H1 (cell line): ENCODE measurements at regions not wholly inside any gene's neighbourhood (a gene's known extent, or its start where the extent isn't known, plus 50 kb on each side); places are given as distances from the start of the nearest gene placed in this dataset.

ENCODE experiments used
- BCL11A ChIP-seq, 2 experiments: IDR thresholded peaks; one replicate each; pipeline ENCODE4 v1.6.1; 2011; ENCODE audit warnings: low read depth in 2 of 2, low read length in 2 of 2, mild to moderate bottlenecking in 2 of 2
- E2F6 ChIP-seq: IDR thresholded peaks from 2 replicates; pipeline ENCODE4 v1.6.1; 2012; ENCODE audit warnings: inconsistent platforms
- JUND ChIP-seq: IDR thresholded peaks from 2 replicates; pipeline ENCODE4 v1.6.1; 2011; ENCODE audit warnings: mild to moderate bottlenecking, improper control_type of control experiment, low read length
- TEAD4 ChIP-seq: IDR thresholded peaks from 2 replicates; pipeline ENCODE4 v1.6.1; 2012; ENCODE audit warnings: low read depth, low read length, inconsistent platforms, mixed read lengths
- ZNF274 ChIP-seq: IDR thresholded peaks from 2 replicates; pipeline ENCODE4 v1.7.0; 2012; ENCODE audit warnings: low read length, borderline replicate concordance; ENCODE audit errors: extremely low read depth
- TF ChIP-seq, protein P1 (sequence below), 3 experiments: IDR thresholded peaks; 1 replicate in 2 of 3; 2 replicates in 1 of 3; pipeline versions ENCODE4 v1.5.1 to v1.6.1; 2011; ENCODE audit warnings: low read length in 3 of 3, mild to moderate bottlenecking in 3 of 3, inconsistent platforms in 2 of 3, low read depth in 1 of 3, moderate library complexity in 1 of 3; ENCODE audit not compliant: insufficient read depth in 1 of 3; ENCODE audit errors: control extremely low read depth in 1 of 3

DNA sequence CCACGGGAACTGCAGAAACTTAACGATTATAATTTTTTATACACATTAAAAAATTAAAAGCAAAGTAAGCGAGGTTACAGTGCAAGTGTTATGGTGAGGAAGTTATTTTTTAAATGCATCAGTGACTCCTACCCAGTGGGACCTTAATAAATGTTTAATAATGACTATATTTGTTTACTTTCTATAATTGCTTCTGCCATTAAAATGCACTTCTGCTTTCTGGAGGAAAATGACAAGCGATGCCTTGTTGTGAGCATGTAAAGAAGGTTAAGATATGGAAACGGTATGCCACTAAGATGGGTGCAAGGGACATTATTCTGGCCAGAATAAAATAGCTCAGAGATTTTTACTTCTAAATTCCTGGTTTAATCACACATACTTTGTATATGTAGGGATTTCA, 252.1 kb downstream of the CDH11 start (continued):
- TF ChIP-seq JUND: no peak
- TF ChIP-seq BCL11A (IDR thresholded peaks at IDR 0.05; ENCODE audit: low read depth in 2 of 2, low read length in 2 of 2): no peak
- no peak for TF ChIP-seq E2F6
- TF ChIP-seq, protein P1, sequence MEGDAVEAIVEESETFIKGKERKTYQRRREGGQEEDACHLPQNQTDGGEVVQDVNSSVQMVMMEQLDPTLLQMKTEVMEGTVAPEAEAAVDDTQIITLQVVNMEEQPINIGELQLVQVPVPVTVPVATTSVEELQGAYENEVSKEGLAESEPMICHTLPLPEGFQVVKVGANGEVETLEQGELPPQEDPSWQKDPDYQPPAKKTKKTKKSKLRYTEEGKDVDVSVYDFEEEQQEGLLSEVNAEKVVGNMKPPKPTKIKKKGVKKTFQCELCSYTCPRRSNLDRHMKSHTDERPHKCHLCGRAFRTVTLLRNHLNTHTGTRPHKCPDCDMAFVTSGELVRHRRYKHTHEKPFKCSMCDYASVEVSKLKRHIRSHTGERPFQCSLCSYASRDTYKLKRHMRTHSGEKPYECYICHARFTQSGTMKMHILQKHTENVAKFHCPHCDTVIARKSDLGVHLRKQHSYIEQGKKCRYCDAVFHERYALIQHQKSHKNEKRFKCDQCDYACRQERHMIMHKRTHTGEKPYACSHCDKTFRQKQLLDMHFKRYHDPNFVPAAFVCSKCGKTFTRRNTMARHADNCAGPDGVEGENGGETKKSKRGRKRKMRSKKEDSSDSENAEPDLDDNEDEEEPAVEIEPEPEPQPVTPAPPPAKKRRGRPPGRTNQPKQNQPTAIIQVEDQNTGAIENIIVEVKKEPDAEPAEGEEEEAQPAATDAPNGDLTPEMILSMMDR (IDR thresholded peaks at IDR 0.05; ENCODE audit: control extremely low read depth in 1 of 3, insufficient read depth in 1 of 3, low read depth in 1 of 3, low read length in 3 of 3): no peak
- TF ChIP-seq ZNF274: no peak
- no peak for TF ChIP-seq TEAD4
